ENCODE measurements at regions not wholly inside any gene's neighbourhood (a gene's known extent, or its start where the extent isn't known, plus 50 kb on each side); places are given as distances from the start of the nearest gene placed in this dataset.

DNA sequence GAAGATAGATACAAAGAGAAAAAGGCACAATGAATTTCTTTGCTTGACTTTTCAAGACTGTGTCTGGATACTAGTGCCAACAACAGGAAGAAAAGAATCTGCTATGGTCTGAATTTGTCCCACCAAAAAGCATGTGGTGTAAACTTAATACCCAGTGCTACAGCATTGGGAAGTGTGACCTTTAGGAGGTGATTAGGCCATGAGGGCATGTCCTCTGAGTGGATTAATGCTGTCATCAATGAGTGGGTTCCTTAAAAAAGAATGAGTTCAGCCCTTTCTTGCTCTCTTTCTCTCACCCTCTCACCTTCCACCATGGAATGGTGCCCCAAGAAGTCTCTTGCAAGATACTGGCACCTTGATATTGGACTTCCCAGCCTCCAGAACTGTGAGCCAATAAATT, 155.7 kb upstream of the GPRIN3 start:
- TF ChIP-seq JUND (IDR thresholded peaks at IDR 0.05; ENCODE audit: borderline replicate concordance, low read depth, low read length) = no peak
- TF ChIP-seq JUND (tag; IDR thresholded peaks at IDR 0.05; ENCODE audit: borderline replicate concordance, low read depth, low read length) = no peak
- no peak for TF ChIP-seq SMC3 (conservative IDR thresholded peaks at IDR 0.05; ENCODE audit: insufficient read depth, low read depth, low read length)
- TF ChIP-seq, protein P1, sequence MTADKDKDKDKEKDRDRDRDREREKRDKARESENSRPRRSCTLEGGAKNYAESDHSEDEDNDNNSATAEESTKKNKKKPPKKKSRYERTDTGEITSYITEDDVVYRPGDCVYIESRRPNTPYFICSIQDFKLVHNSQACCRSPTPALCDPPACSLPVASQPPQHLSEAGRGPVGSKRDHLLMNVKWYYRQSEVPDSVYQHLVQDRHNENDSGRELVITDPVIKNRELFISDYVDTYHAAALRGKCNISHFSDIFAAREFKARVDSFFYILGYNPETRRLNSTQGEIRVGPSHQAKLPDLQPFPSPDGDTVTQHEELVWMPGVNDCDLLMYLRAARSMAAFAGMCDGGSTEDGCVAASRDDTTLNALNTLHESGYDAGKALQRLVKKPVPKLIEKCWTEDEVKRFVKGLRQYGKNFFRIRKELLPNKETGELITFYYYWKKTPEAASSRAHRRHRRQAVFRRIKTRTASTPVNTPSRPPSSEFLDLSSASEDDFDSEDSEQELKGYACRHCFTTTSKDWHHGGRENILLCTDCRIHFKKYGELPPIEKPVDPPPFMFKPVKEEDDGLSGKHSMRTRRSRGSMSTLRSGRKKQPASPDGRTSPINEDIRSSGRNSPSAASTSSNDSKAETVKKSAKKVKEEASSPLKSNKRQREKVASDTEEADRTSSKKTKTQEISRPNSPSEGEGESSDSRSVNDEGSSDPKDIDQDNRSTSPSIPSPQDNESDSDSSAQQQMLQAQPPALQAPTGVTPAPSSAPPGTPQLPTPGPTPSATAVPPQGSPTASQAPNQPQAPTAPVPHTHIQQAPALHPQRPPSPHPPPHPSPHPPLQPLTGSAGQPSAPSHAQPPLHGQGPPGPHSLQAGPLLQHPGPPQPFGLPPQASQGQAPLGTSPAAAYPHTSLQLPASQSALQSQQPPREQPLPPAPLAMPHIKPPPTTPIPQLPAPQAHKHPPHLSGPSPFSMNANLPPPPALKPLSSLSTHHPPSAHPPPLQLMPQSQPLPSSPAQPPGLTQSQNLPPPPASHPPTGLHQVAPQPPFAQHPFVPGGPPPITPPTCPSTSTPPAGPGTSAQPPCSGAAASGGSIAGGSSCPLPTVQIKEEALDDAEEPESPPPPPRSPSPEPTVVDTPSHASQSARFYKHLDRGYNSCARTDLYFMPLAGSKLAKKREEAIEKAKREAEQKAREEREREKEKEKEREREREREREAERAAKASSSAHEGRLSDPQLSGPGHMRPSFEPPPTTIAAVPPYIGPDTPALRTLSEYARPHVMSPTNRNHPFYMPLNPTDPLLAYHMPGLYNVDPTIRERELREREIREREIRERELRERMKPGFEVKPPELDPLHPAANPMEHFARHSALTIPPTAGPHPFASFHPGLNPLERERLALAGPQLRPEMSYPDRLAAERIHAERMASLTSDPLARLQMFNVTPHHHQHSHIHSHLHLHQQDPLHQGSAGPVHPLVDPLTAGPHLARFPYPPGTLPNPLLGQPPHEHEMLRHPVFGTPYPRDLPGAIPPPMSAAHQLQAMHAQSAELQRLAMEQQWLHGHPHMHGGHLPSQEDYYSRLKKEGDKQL (CRISPR knock-in tag; IDR thresholded peaks at IDR 0.05; ENCODE audit: borderline replicate concordance) = no peak
- no peak for TF ChIP-seq TEAD4 (IDR thresholded peaks at IDR 0.05; ENCODE audit: low read length)
- TF ChIP-seq TEAD4 (CRISPR knock-in tag; IDR thresholded peaks at IDR 0.05; ENCODE audit: borderline replicate concordance) = no peak
- TF ChIP-seq ZFP1 (CRISPR knock-in tag; IDR thresholded peaks at IDR 0.05) = no peak
- TF ChIP-seq, protein P2, sequence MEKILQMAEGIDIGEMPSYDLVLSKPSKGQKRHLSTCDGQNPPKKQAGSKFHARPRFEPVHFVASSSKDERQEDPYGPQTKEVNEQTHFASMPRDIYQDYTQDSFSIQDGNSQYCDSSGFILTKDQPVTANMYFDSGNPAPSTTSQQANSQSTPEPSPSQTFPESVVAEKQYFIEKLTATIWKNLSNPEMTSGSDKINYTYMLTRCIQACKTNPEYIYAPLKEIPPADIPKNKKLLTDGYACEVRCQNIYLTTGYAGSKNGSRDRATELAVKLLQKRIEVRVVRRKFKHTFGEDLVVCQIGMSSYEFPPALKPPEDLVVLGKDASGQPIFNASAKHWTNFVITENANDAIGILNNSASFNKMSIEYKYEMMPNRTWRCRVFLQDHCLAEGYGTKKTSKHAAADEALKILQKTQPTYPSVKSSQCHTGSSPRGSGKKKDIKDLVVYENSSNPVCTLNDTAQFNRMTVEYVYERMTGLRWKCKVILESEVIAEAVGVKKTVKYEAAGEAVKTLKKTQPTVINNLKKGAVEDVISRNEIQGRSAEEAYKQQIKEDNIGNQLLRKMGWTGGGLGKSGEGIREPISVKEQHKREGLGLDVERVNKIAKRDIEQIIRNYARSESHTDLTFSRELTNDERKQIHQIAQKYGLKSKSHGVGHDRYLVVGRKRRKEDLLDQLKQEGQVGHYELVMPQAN (IDR thresholded peaks at IDR 0.05; ENCODE audit: borderline replicate concordance) = no peak
- no peak for TF ChIP-seq POLR2AphosphoS5 (IDR thresholded peaks at IDR 0.05; ENCODE audit: control insufficient read depth, insufficient read depth, low read depth, low read length)
